Stimulated activated CD4-positive, alpha-beta T cell treated with anti-CD3 and anti-CD28 coated beads, Interleukin-1b, Interleukin-23, amount 100 ng/mL, for 24 hours (primary cell): ENCODE measurements at regions not wholly inside any gene's neighbourhood (a gene's known extent, or its start where the extent isn't known, plus 50 kb on each side); places are given as distances from the start of the nearest gene placed in this dataset.
"Not testable (repeated sequence)": the region's sequence is repeated elsewhere in the genome, so short reads cannot be mapped to it uniquely, and the experiment has no call there.

Experiments
- DNase-seq, 4 experiments: peaks; one replicate each; pipeline ENCODE4 v3.0.0-alpha.2; 2020; ENCODE audit warnings: low read depth in 4 of 4, low spot score in 1 of 4

DNA sequence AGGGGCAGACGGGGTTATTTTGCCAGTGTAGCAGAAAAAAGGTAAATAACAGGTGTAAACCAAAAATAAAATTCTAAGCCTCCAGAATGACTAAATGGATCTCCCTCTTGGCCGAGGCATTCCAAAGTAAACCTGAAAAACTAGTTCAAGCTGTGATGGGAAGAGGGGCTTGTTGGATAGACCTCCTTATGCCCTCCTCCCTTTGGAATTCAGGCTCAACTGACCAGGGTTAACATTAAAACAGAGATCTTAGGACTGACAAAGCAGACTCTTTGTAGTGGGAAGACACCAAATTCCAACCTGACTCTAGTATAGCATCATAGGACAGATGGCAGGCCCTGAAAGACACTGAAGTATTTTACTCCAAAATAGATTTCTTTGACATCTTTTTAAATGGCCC lies 113.8 kb upstream of the ITGB1 start:
- no peak for DNase-seq

DNA sequence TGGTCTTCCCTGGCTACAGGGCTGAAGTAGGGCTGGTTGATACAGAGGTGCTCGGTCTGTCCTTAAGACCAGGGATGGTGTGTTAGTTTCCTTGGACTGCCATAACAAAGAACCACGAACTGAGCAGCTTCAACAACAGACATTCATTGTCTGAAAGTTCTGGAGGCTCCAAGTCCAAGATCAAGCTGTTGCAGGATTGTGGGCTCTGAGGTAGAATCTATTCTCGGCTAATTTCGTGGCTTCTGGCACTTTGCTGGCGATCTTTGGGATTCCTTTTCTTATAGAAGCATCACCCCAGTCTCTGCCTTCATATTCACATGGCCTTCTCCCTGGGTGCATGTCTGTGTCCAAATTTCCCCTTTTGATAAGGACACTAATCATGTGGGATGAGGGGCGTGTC lies 112.1 kb upstream of the ITGB1 start:
- DNase-seq: no peak

DNA sequence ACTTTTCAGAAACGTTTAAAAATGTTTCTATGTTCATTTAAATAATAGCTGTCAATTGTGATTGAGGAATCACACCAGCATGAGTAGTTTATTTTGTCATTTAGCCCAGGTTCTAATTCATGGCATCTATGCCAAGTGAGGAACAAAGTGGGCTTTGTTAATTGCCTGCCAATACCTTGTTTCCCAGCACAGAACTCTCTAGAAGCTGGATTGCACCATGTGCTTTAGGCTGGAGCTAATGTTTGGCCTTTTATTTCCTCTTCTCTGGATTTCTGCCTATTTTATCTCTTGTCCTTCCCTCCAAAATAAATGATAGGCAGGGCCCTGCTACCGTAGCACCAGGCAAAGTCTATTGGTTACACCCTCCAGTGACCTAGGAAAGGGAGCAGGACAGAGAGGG lies 109.9 kb upstream of the ITGB1 start:
- DNase-seq: no peak

DNA sequence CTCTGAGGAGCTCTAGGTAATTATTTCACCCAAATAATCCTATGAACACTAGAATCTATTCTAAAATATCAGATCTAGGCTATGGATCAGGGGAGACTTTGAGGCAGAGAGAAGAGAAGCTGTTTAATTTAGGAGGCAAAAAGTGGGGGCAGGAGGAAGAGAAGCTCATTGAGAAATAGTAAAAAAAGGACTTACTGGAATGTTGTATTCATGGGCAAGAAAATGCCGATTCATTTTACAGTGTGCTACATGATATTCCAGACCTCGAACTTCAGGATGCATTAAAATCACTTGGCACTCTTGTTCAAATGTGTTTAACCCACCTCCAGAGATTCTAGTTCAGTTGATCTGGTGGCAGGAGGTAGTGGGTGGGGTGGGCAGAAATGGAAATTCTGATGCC lies 109.5 kb upstream of the ITGB1 start:
- DNase-seq: no peak

DNA sequence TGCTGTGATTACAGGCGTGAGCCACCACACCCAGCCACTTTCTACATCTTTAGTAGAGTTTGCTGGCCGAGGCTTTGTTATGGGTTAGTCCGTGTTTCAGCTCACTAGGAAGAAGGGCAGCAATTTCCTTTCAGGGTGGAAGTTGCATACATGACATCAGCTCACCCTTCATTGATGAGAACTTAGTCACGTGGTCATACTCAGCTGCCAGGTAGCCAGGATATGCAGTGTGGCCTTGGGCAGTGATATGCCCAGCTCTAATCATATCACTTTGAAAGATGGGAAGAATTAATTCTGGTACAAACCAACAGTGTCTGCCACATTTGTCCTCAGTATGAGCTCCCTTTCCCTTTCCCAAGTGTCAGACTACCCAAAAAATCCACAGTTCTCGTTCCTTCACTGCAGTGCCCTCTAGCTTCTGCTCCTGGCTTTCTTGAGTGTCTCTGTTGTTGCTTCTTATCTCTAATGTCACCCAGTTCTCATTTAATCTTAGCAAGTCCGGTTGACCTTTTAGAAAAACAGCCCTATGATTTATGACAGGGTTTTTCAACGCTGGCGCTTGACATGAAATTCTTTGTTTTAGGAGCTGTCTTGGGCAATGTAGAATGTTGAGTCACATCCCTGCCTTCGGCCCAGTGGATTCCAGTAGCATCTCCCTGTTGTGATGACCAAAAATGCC lies 108.7 kb upstream of the ITGB1 start:
- DNase-seq: no peak

DNA sequence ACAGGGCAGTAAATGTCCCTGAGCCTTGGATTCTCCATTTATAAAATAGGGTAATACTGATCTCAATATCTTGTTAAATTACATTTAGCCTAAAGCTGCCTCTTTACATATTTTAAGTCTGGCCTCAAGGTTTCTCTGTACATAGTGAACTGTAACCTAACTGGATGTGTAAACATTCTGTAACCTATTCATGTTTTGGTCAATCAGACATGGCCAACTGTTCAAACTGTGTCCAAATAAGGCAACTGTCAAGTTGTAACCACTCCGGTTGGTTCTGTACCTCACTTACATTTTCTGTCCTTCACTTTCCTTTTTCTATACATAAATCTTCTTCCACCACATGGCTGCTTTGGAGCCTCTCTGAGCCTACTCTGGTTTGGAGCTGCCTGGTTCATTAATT lies 107.1 kb upstream of the ITGB1 start:
- no peak for DNase-seq

DNA sequence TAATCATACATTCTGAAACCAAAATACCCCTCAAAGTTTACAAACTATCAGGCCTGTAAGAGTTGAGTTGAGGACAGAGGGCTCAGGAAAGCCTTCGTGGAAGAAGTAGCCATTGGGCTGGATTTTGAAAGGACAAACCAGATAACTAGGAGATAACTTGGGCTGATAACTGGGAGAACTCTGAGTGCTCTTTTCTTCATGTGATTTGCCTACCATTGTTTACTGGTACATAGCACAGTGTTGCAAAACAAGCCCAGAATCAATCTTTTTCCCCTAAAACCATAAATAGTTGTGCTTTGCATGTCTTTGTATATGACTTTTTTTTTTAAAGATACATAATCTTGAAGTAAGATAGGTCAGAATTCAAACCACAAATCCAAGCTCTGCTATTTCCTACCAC lies 106.7 kb upstream of the ITGB1 start:
- DNase-seq: no peak

DNA sequence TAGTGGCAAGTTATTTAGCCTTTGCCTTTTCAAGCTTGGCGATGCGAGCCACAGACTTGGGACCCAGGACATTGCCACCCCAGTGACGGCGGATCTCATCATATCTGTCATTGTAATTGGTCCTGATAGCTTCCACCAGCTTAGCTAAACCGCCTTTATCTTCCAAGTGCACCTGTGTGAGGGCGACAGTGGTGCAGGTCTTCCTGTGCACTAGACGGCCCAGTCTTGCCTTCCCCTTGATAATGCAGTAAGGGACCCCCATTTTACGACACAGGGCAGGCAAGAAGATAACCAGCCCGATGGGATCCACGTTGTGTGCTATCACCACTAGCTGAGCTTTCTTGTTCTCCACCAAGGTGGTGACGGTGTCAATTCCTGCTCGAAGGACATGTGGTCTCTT lies 99.6 kb upstream of the ITGB1 start:
- DNase-seq: no peak

DNA sequence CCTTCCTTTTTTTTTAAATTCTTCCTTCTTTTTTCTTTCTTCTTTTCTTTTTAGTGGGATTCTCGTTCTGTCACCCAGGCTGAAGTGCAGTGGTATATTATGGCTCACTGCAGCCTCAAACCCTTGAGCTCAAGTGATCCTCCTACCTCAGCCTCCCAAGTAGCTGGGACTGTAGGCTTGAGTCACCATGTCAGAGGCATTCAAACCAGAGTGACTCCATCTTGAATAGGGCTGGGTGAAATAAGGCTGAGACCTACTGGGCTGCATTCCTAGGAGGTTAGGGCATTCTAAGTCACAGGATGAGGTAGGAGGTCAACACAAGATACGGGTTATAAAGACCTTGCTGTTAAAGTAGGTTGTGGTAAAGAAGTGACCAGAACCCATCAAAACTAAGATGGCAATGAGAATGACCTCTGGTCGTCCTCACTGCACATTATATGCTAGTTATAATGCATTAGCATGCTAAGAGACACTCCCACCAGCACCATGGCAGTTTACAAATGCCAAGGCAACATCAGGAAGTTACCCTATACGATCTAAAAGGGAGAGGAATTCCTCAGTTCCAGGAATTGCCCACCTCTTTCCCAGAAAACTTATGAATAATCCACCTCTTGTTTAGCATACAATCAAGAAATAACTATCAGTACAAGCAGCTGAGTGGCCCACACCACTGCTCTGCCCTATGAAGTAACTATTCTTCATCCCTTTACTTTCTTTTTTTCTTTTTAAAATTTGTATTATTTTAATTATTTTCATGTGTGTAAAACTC lies 99.0 kb upstream of the ITGB1 start:
- DNase-seq: no peak

DNA sequence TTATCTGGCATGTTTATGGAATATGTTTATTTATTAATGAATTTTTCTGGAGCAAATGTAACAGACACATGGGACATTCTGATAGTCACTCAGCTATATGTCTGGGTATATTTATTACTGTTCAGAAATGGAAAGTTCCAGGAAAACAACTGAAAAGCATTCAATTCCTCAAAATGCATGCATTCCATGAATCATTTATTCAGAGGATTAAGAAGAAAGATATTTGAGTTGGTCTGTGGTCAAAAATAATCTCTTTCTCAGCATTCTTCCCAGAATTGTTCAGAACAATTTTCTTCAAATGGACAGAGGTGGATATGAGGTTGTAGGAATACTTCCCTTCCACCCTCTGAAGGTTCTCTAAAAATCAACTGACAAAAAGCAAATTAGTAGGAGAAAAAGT lies 97.6 kb upstream of the ITGB1 start:
- DNase-seq: no peak

DNA sequence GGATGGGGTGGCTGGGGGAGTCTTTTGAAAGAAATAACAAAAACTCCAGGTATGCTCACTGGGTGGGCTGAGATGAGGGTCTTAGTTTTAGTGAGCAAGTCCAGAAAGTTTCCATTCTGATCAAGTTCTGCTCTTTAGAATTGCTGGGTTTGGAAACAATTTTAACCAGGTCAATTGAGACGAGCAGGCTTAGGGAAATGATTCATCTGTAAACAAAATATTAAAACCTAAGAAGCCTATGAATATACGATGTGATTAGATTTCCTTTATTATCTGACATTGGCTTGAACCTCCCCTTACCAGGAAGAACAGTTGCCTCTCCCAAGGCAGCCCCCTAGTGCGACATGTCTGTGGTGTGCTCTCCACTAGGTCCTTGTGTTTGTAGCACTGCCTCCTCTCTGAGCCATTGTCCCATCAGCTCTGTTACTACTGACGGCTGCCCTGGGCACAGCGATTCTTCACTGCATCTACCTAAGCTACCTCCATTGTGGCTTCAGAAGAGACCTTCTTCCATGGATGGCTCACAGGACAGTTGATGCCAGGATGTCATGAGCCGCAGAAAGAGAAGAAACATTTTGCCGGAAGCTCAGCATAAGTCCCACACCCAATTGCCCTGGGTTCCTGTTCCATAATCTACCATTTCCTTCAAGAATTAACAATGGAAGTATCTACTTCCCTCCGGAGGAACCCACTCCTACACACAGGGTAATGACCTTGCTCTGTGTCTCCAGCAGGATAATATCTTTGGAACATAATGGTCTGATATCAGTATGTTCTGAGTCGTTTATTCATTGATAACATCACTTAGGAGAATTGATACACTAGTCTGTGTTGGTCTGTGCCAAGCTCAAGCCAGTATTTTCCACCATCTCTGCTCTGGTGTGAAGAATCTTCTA lies 95.1 kb upstream of the ITGB1 start:
- DNase-seq: no peak

DNA sequence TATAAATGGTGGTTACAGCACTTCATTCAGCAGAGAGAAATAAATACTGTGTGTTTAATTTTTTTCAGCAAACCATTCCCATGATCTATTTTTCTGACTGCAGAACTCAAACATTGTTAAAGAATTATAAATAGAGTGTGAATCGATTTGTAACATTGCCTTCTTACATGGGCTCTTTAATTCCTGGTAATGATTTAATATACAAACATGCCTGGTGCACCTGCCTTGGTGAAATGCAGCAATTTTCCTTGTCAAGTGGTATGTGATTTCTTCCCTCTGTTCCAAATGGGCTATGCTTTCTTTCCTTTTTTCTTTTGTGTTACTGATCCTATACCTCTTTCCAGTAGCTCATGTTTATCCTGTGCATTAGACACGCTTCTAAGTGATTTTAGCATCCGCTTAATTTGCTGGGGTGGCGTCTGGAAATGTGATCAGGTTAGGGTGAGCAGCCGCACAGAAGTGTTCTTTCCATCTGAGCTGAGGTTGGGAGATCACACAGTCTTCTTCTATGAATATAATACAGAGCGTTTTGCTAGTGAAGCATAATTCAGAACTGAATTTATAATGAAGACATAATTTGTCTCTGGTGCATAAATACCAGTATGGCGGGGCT lies 94.3 kb upstream of the ITGB1 start:
- no peak for DNase-seq

DNA sequence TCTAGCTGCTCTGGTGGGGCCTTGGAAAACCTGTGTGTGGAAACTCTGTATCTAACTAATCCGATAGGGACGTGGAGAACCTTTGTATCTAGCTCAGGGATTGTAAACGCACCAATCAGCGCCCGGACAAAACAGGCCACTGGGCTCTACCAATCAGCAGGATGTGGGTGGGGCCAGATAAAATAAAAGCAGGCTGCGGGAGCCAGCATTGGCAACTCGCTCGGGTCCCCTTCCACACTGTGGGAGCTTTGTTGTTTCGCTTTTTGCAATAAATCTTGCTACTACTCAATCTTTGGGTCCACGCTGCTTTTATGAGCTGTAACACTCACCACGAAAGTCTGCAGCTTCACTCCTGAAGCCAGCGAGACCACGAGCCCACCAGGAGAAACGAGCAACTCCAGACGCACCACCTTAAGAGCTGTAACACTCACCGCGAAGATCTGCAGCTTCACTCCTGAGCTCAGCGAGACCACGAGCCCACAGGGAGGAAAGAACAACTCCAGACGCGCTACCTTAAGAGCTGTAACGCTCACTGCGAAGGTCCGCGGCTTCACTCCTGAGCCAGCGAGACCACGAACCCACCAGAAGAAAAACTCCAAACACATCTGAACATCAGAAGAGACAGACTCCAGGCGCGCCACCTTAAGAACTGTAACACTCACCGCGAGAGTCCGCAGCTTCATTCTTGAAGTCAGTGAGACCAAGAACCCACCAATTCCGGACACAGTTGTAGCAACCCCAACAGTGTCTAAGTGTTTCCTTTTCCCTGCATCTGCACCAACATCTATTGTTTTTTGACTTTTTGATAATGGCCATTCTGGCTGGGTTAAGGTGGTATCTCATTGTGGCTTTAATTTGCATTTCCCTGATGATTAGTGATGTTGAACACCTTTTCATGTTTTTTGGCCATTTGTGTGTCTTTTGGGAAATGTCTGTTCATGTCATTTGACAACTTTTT lies 92.2 kb upstream of the ITGB1 start:
- DNase-seq: not testable (repeated sequence)

DNA sequence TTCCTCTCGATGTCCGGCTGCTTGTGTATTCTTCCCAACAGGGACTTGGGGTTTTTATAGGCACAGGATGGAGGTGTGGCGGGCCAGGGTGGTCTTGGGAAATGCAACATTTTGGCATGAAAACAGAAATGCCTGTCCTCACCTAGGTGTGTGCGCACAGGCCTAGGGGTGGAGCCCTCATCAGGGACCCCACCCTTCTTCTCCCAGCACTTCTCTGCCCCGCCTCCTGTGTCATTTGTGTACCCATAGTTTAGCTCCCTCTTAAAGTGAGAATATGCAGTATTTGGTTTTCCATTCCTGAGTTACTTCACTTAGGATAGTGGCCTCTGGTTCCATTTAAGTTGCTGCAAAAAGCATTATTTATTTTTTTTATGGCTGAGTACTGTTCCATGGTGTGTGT lies 90.2 kb upstream of the ITGB1 start:
- DNase-seq: no peak

DNA sequence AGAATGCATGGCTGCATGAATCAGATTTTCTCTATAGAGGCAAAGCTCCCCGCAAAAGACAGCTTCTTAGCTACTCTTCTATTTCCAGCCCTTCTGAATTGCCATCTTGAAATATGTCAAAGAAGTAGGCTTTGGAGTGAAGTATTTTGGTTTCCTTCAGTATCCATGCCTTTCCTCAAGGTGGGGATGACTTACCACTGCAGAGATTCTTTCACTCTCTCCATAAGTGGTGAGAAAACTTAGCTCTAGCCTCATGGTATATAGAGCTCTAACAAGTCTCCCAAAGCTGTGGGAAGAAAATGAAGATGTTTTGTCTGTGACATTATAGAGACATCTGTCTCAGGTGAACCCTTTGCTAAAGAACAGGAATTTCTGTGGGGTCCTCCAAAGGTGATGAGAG lies 89.6 kb upstream of the ITGB1 start:
- DNase-seq: no peak

DNA sequence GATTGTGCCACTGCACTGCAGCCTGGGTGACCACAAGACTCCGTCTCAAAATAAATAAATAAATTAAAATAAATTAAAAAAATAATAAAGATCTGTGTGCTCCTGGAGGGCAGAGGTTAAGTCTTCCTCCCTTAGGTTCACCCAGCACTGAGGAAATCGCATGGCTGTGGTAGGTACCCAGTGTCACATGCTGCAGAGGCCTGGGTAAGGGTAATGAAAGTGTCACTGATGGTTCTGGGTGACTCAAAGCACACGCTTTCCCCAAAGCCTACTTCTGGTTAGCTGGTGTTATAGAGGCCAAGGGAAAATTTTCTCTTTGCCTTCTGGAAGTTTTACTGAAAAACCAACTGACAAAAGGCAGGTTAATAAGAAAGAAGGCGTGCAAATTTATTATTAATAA lies 88.8 kb upstream of the ITGB1 start:
- no peak for DNase-seq

DNA sequence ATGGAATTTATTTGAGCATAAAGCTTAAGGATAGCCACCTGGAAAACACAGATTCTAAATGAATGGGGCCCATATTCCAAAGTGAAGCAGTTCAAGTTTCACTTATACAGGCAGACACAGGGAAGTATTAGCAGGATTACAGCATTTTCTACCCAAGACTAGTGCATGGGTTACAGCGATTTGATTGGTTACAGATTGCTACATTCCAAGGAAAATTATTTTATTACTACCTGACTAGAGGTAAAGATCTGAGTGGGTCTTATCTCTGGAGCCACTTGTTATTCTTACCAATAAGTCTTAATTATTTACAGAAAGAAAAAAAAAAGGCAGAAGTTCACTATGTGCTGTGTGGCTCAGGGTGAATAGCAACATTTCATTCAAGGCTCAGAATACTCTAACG lies 87.4 kb upstream of the ITGB1 start:
- DNase-seq: no peak

DNA sequence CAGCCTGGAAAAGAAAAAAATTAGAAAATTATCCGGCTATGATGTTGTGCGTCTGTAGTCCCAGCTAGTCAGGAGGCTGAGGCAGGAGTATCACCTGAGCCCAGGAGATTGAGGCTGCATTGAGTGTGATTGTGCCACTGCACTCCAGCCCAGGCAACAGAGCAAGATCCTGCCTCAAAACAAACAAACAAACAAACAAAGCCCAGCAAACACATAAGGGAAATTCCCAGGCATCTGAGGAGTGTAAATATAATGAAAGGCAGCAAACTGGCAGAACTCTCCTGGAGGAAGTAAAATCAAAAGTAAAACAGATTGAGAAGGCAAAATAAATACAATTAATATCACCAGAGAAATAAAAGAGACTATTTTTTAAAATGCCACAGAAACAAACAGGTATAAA lies 84.5 kb upstream of the ITGB1 start:
- no peak for DNase-seq

DNA sequence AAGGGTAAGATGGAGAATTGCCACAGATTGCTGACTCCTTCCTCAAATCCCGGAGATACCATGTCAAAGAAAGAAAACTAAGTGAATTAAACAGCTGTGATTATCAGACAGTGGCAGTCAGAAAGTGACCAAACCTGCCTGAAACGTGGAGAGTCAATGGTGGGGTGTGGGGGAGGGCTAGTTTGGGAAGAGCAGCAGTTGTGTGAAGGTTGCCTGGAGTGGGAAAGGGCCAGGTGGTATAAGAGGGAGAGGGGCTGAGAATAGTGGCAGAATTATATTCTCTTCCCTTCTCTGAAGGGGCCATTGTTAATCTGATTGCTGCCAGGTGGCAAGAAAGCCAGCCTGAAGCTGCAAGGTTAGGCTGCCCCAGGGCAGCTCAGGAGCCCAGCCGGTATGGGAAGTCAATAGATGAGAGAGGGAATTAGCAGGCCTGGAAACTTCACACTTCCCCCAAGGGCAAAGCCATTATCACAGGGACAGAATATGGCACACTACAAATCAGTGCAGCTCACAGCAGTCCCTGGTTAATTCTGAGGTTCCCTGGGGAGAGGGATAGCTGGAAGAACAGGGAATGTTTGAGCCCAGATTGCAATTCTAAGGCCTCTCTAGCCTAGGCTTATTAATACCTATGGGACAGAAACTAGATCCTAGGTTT lies 83.9 kb upstream of the ITGB1 start:
- no peak for DNase-seq

DNA sequence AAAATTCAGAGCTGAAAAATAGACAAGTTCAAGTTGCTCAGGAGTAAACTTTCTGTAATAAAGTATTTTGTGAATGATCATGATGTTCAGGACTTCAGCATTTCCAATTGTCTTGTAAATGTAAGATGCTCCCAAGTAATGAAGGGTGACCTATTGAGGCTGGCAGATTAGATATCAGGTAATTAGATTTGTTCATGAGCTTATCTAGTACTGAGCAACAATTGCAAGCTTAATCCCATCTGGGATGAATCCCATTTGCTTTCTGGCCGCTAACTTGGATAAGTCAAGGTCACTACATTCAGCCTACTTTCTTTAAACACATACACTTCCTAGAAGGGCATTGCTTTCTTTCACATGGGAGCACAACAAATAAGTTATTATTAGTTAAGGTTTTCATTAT lies 82.4 kb upstream of the ITGB1 start:
- no peak for DNase-seq
